CMK (cell line): ENCODE measurements at regions not wholly inside any gene's neighbourhood (a gene's known extent, or its start where the extent isn't known, plus 50 kb on each side); places are given as distances from the start of the nearest gene placed in this dataset.

Experiments used
- DNase-seq: peaks from one replicate; pipeline ENCODE4 v3.0.0-alpha.2; 2010; ENCODE audit warnings: low read depth

GRCh38 chrX:51437521-51437920, 58.9 kb downstream of the NUDT11 start:
- no peak for DNase-seq

GRCh38 chrX:51435101-51435500, 61.3 kb downstream of the NUDT11 start:
- no peak for DNase-seq

GRCh38 chrX:51421972-51422597, 74.3 kb downstream of the NUDT11 start:
- no peak for DNase-seq

DNA sequence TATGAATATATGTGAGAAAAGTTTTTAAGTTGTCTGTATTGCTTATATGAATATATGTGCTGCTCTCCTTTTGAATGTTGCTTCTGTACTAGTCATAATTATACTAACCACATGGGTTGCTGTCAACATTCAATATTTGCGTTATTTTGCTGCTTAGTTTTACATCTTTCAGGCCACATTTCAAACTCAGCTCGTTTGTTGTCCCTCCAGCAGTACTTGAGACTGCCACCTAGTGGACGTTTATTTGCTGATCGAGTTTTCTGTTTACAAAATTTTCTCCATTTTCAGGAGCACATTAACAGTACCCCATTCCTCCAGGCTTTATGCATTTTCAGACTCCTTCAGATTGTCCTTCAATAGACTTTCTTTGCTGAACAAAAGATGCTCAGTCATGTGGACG, 75.8 kb downstream of the NUDT11 start:
- peak; percentile 12 for DNase-seq

GRCh38 chrX:51408462-51408861, 75.8 kb downstream of the NUDT10 start:
- DNase-seq = no peak

DNA sequence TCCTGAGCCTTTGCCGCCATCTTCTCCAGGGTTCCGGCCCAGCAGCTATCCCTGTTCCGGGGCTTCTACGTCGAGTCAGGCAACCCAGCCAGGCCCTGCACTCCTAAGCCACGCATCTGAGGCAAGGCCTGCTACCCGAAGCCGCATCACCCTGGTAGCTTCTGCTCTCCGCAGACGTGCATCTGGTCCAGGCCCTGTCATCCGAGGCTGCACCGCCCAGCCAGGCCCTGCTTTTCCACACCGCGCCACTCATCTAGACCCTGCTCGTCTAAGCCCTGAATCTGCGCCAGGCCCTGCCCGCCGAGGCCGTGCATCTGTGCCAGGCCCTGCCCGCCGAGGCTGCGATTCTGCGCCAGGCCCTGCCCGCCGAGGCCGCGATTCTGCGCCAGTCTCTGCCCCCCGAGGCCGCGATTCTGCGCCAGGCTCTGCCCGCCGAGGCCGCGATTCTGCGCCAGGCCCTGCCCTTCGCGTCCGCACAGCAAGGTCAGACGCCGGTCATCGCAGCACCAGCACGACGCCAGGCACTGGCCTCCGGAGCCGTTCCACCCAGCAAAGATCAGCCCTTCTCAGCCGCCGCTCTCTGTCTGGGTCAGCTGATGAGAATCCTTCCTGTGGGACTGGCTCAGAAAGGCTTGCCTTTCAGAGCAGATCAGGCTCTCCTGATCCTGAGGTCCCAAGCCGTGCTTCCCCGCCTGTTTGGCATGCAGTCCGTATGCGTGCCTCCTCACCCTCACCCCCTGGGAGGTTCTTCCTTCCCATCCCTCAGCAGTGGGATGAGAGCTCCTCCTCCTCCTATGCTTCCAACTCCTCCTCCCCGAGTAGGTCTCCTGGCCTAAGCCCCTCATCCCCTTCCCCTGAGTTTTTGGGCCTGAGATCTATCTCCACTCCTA, 75.1 kb downstream of the NUDT10 start:
- no peak for DNase-seq

GRCh38 chrX:51406688-51407519, 74.3 kb downstream of the NUDT10 start:
- DNase-seq = no peak

DNA sequence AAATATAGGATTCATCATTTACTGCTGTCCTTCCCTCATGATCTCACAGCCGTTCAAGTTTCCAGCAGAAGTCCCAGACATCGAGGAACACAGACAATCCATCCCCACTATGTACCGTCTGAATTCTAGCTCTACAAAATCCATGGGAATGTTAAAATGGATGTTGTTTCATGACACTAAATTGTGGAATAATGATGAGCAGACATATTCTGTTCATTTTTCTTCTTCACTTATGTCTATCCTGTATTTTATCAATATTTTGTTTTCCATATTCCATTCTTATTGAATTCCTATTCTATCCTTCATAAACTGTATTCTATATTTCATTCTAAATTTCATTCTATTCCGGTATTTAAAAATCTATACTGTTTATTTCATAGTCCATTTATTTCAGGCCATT, 71.8 kb downstream of the NUDT10 start:
- DNase-seq = no peak

DNA sequence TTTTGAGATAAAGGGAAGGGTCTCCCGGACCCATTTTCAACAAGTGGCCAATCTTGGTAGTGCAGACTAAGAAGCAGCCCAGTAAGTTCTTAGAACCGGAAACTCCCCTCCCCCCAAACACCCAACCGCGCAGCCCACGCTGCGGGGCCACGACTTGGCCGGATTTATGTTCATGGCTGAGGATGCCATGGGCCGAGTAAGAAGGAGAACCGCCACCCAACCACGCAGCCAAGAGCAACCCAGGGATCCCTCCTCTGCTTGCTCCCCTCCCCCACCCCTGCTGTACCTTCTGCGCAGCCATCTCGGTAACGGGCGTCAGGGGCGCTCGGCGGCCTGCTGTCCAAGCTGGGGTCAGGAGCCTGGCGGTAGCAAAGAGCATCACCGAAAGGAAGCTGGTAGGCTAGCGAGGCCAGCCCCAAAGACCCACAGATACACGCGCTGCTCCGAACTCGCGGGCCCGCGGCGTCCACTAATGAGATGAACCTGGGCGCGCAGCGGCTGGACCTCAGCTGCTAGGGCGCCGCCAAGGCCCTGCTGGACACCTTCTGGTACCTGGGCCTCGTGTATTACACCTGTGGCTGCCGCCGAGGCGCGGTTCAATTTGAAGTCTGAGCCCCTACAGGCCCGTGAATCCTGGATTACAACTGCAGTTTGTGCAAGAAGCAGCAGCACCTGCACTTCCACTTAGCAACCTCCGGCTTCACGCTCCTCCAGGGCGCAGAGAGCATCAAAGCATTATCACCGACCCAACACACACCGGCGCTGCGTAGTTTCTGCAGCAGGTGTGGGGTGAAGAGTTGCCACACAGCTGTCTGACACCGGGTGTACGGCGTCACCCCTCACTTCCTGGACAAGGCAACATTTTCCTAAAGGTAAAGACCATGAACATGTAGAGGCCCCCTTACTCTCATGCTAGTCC, 63.4 kb downstream of the NUDT10 start:
- no peak for DNase-seq

DNA sequence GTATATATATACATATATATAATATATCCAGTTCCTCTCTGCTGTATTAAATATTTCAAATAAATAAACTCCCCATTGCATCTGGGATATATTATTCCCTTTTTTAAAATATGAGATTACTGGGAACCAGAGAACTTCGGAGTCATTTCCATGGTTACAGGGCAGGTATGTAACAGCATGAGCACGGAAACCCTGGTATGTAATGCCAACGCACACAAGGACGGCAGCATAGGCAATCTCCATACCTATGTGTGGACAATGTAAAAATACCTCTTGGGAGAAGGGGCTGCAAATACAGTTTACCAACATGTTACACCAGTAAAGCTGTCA, 62.8 kb downstream of the NUDT10 start:
- DNase-seq = no peak
